H4 (cell line): ENCODE measurements at regions not wholly inside any gene's neighbourhood (a gene's known extent, or its start where the extent isn't known, plus 50 kb on each side); places are given as distances from the start of the nearest gene placed in this dataset.

Experiments
- DNase-seq: peaks from one replicate; pipeline ENCODE4 v3.0.0-alpha.2; 2015; ENCODE audit warnings: low spot score

GRCh38 chr14:105844047-105844630 lies 317.8 kb downstream of the TMEM121 start:
- no peak for DNase-seq

GRCh38 chr14:105844810-105845724 lies 318.7 kb downstream of the TMEM121 start:
- no peak for DNase-seq

- DNase-seq, result no peak
These were observed 319.4 kb downstream of the TMEM121 start for GRCh38 chr14:105845725-105846309.

GRCh38 chr14:105846312-105846711 lies 319.9 kb downstream of the TMEM121 start:
- DNase-seq, result no peak

GRCh38 chr14:105847400-105847799 lies 321.0 kb downstream of the TMEM121 start:
- no peak for DNase-seq

GRCh38 chr14:105848570-105848969 lies 322.2 kb downstream of the TMEM121 start:
- DNase-seq, result no peak

GRCh38 chr14:105849933-105850626 lies 323.7 kb downstream of the TMEM121 start:
- DNase-seq, result no peak

- no peak for DNase-seq
These were observed 324.6 kb downstream of the TMEM121 start for GRCh38 chr14:105850853-105851581.

- no peak for DNase-seq
These were observed 325.5 kb downstream of the TMEM121 start for GRCh38 chr14:105851716-105852377.

GRCh38 chr14:105852378-105853088 lies 326.1 kb downstream of the TMEM121 start:
- no peak for DNase-seq

GRCh38 chr14:105853089-105853906 lies 326.9 kb downstream of the TMEM121 start:
- no peak for DNase-seq

GRCh38 chr14:105853907-105854599 lies 327.7 kb downstream of the TMEM121 start:
- no peak for DNase-seq

GRCh38 chr14:105854600-105855245 lies 328.3 kb downstream of the TMEM121 start:
- no peak for DNase-seq

GRCh38 chr14:105855246-105855892 lies 329.0 kb downstream of the TMEM121 start:
- no peak for DNase-seq

- no peak for DNase-seq
These were observed 329.7 kb downstream of the TMEM121 start for GRCh38 chr14:105855893-105856675.

- DNase-seq, result no peak
These were observed 330.4 kb downstream of the TMEM121 start for GRCh38 chr14:105856676-105857219.
